ENCODE measurements at regions not wholly inside any gene's neighbourhood (a gene's known extent, or its start where the extent isn't known, plus 50 kb on each side); places are given as distances from the start of the nearest gene placed in this dataset.
"Not testable (repeated sequence)": the region's sequence is repeated elsewhere in the genome, so short reads cannot be mapped to it uniquely, and the experiment has no call there.

GRCh38 chr21:18104802-18105201 lies 139.8 kb upstream of the CHODL start:
- no peak for DNase-seq

- not testable (repeated sequence) for DNase-seq
Observed at GRCh38 chr21:18096413-18096812, 148.2 kb upstream of the CHODL start.

- no peak for DNase-seq
Observed at GRCh38 chr21:18089786-18090185, 154.8 kb upstream of the CHODL start.

GRCh38 chr21:18070392-18070791 lies 174.2 kb upstream of the CHODL start:
- DNase-seq: no peak

GRCh38 chr21:18069875-18070274 lies 174.8 kb upstream of the CHODL start:
- DNase-seq: no peak

- no peak for DNase-seq
Observed at GRCh38 chr21:18060402-18060801, 184.2 kb upstream of the CHODL start.

- no peak for DNase-seq
Observed at GRCh38 chr21:18058731-18059398, 185.8 kb upstream of the CHODL start.

GRCh38 chr21:18053151-18053550 lies 191.5 kb upstream of the CHODL start:
- no peak for DNase-seq

GRCh38 chr21:18049461-18049860 lies 195.2 kb upstream of the CHODL start:
- no peak for DNase-seq

- no peak for DNase-seq
Observed at GRCh38 chr21:18041012-18041411, 203.6 kb upstream of the CHODL start.

GRCh38 chr21:18030248-18030647 lies 211.1 kb upstream of the C21orf91 start:
- DNase-seq: no peak

- DNase-seq: no peak
Observed at GRCh38 chr21:18026359-18026758, 207.2 kb upstream of the C21orf91 start.

GRCh38 chr21:18023711-18024110 lies 204.6 kb upstream of the C21orf91 start:
- DNase-seq: no peak

GRCh38 chr21:18023157-18023556 lies 204.0 kb upstream of the C21orf91 start:
- DNase-seq: no peak

- no peak for DNase-seq
Observed at GRCh38 chr21:18007121-18007520, 188.0 kb upstream of the C21orf91 start.

GRCh38 chr21:18006691-18007090 lies 187.5 kb upstream of the C21orf91 start:
- no peak for DNase-seq

GRCh38 chr21:18002393-18002792 lies 183.2 kb upstream of the C21orf91 start:
- no peak for DNase-seq

- DNase-seq: no peak
Observed at GRCh38 chr21:18000981-18001686, 182.0 kb upstream of the C21orf91 start.

GRCh38 chr21:17998599-17998998 lies 179.4 kb upstream of the C21orf91 start:
- DNase-seq: not testable (repeated sequence)

- no peak for DNase-seq
Observed at GRCh38 chr21:17989780-17990179, 170.6 kb upstream of the C21orf91 start.

GRCh38 chr21:17988102-17988437 lies 168.9 kb upstream of the C21orf91 start:
- DNase-seq: no peak

- no peak for DNase-seq
Observed at GRCh38 chr21:17987382-17988101, 168.4 kb upstream of the C21orf91 start.

GRCh38 chr21:17981060-17981740 lies 162.0 kb upstream of the C21orf91 start:
- no peak for DNase-seq
